ENCODE measurements at regions not wholly inside any gene's neighbourhood (a gene's known extent, or its start where the extent isn't known, plus 50 kb on each side); places are given as distances from the start of the nearest gene placed in this dataset.

DNA sequence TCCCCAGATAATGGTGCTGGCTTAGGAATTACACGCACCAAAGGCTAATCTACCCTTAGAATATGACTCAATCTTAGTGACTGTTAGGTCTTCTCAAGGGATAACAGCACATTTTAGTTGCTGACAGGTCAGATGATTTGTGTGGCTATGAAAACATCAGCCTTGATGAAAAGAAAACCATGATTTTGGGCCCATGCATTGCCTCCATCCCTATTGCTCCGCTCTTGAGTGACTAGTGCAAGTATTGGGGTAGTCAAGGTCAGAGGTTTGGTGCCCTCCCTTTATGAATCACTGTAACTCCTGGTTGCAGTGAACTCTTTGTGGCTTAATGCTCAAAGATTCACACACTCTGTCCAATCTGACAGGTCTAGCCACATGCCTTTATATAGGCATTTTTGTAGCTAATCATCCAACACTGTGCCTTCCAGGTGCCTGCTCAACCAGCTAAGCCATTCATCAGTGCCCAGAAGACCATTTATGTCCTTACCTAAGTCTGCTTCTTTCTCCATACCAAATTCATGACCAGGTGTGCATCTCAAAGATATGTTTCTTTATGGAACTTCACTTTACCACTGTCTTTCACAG lies 251.6 kb downstream of the KCNJ2 start:
- Histone ChIP-seq H3K4me3 (ENCODE audit: extremely low read depth in 1 of 4, insufficient read depth in 2 of 4, low read depth in 3 of 4, low read length in 4 of 4) (no peak overlapping the region), H3K14ac (ENCODE audit: insufficient read length) (no peak overlapping the region), H4K5ac (ENCODE audit: insufficient read length, low read depth, low read length) (no peak overlapping the region), H3K9me3 (ENCODE audit: insufficient read depth in 2 of 2, low read depth in 1 of 2, low read length in 1 of 2) (no peaks in the 10 kb centered on the region), H4K91ac (replicated peaks; ENCODE audit: insufficient read length, low read length) (no peak overlapping the region), H3K23me2 (ENCODE audit: low read depth, low read length) (no peaks in the 10 kb centered on the region), H3K9ac (replicated peaks in 1 of 4; ENCODE audit: extremely low read depth in 1 of 4, low read depth in 3 of 4, low read length in 3 of 4) (no peak overlapping the region), H3K79me1 (ENCODE audit: low read depth, low read length) (no peaks in the 10 kb centered on the region), H2AK5ac (ENCODE audit: low read depth, low read length) (no peak overlapping the region), H3K23ac (ENCODE audit: insufficient read length) (no peak overlapping the region), H3K18ac (ENCODE audit: extremely low read depth, low read length) (no peak overlapping the region), H4K20me1 (replicated peaks in 1 of 2; ENCODE audit: control insufficient read depth in 1 of 2, insufficient read depth in 2 of 2, low read length in 2 of 2) (no peaks in the 10 kb centered on the region), H4K8ac (ENCODE audit: extremely low read depth, insufficient read depth, low read length) (no peak overlapping the region), H3K79me2 (ENCODE audit: control insufficient read depth in 1 of 2, insufficient read depth in 2 of 2, low read length in 2 of 2) (no peaks in the 10 kb centered on the region), H3K4me2 (ENCODE audit: insufficient read depth in 1 of 2, low read depth in 2 of 2, low read length in 2 of 2) (no peak overlapping the region), H3K27ac (ENCODE audit: low read depth, low read length) (no peak overlapping the region), H2BK20ac (ENCODE audit: low read length) (no peak overlapping the region), H3K4ac (replicated peaks; ENCODE audit: insufficient read length, low read depth, low read length) (no peak overlapping the region), H2AFZ (ENCODE audit: low read length) (no peak overlapping the region), H3K36me3 (ENCODE audit: control insufficient read depth in 2 of 4, insufficient read depth in 4 of 4, low read length in 3 of 4) (no peaks in the 10 kb centered on the region), H3K27me3 (replicated peaks in 1 of 4; ENCODE audit: control insufficient read depth in 3 of 4, extremely low read depth in 1 of 4, insufficient read depth in 3 of 4, low read length in 3 of 4) (no peaks in the 10 kb centered on the region), H3K56ac (replicated peaks; ENCODE audit: insufficient read length, low read depth, low read length) (no peak overlapping the region), H2BK15ac (ENCODE audit: low read length) (no peak overlapping the region), H2BK12ac (ENCODE audit: low read depth, low read length) (no peak overlapping the region), H2BK120ac (replicated peaks; ENCODE audit: low read depth, low read length) (no peak overlapping the region), H2BK5ac (ENCODE audit: low read depth, low read length) (no peak overlapping the region), H3K4me1 (replicated peaks in 1 of 4; ENCODE audit: control insufficient read depth in 3 of 4, insufficient read depth in 4 of 4, low read length in 3 of 4) (no peaks in the 10 kb centered on the region)
- ChIA-PET CTCF (ENCODE audit: partially characterized antibody) (no interaction called here), POLR2A (ENCODE audit: partially characterized antibody) (no interaction called here)
- DNase-seq (ENCODE audit: low read depth in 1 of 2, low spot score in 2 of 2) (no peak), FAIRE-seq (no peak)
- WGBS, 2 experiments (ENCODE audit: extremely low coverage in 1 of 2, insufficient coverage in 1 of 2, insufficient read length in 1 of 2, insufficient replicate concordance in 2 of 2, low coverage in 1 of 2, low lambda C conversion rate in 2 of 2, missing lambda C conversion rate in 1 of 2), result 94% methylated on average over 2 of the region's 2 CpGs; no CpG with 5 or more reads in 1 of the 2 experiments
- TF ChIP-seq EGR1 (IDR thresholded peaks at IDR 0.05; ENCODE audit: borderline replicate concordance, low read depth, low read length) (no peak), ZNF274 (IDR thresholded peaks at IDR 0.05; ENCODE audit: borderline replicate concordance, extremely low read depth, low read length) (no peak), SRF (IDR thresholded peaks at IDR 0.05; ENCODE audit: low read depth, low read length) (no peak), SIN3A (conservative IDR thresholded peaks at IDR 0.05 in 1 of 2, IDR thresholded peaks at IDR 0.05 in 1 of 2; ENCODE audit: low read depth in 1 of 2, low read length in 2 of 2) (no peak), HDAC2 (IDR thresholded peaks at IDR 0.05; ENCODE audit: borderline replicate concordance in 1 of 2, low read depth in 2 of 2, low read length in 2 of 2) (no peak), HDAC6 (IDR thresholded peaks at IDR 0.05; ENCODE audit: low read depth, low read length) (no peak), FOSL1 (IDR thresholded peaks at IDR 0.05; ENCODE audit: insufficient read depth, low read depth, low read length) (no peak), SAP30 (IDR thresholded peaks at IDR 0.05; ENCODE audit: insufficient read depth, insufficient replicate concordance, low read length) (no peak), RAD21 (IDR thresholded peaks at IDR 0.05 in 1 of 2, conservative IDR thresholded peaks at IDR 0.05 in 1 of 2; ENCODE audit: low read depth in 2 of 2, low read length in 2 of 2) (no peak)
- TF ChIP-seq, protein P1, sequence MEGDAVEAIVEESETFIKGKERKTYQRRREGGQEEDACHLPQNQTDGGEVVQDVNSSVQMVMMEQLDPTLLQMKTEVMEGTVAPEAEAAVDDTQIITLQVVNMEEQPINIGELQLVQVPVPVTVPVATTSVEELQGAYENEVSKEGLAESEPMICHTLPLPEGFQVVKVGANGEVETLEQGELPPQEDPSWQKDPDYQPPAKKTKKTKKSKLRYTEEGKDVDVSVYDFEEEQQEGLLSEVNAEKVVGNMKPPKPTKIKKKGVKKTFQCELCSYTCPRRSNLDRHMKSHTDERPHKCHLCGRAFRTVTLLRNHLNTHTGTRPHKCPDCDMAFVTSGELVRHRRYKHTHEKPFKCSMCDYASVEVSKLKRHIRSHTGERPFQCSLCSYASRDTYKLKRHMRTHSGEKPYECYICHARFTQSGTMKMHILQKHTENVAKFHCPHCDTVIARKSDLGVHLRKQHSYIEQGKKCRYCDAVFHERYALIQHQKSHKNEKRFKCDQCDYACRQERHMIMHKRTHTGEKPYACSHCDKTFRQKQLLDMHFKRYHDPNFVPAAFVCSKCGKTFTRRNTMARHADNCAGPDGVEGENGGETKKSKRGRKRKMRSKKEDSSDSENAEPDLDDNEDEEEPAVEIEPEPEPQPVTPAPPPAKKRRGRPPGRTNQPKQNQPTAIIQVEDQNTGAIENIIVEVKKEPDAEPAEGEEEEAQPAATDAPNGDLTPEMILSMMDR (IDR thresholded peaks at IDR 0.05; ENCODE audit: control extremely low read depth in 1 of 3, insufficient read depth in 1 of 3, low read depth in 1 of 3, low read length in 3 of 3), result no peak
